NCI-H69 (cell line): ENCODE measurements at regions not wholly inside any gene's neighbourhood (a gene's known extent, or its start where the extent isn't known, plus 50 kb on each side); places are given as distances from the start of the nearest gene placed in this dataset.

Experiments
- DNase-seq: peaks from one replicate; lab custom pipeline; 2025; lab: John Stamatoyannopoulos, UW

DNA sequence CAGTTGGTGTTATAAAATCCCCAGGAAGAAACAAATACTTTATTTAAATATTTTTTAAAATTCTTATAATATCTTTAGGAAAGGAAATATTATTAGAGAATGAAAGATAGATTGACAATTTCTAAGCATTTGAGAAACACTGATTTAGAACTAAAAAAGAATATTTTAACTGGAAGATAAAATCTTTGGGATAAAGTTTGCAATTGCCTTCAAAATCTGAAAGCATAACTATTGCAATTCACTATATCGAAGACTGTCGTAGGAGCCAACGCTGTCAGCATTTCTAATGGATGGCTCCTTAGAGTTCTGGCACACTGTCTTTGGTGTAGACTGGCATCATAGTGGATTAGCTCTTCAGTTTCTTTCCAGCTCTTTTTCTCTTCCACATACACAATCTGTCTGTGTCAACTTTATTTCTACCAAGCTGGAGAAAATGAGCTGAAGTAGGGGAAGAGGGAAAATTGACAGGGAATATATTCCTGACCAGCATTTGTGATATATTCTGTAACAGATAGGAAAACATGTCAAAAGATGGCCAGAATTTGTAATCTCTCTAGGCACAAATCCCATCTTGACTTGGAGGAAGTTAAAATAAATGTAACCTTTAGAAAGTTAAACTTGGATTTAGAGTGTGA lies 1561.4 kb downstream of the MAT2B start:
- no peak for DNase-seq

DNA sequence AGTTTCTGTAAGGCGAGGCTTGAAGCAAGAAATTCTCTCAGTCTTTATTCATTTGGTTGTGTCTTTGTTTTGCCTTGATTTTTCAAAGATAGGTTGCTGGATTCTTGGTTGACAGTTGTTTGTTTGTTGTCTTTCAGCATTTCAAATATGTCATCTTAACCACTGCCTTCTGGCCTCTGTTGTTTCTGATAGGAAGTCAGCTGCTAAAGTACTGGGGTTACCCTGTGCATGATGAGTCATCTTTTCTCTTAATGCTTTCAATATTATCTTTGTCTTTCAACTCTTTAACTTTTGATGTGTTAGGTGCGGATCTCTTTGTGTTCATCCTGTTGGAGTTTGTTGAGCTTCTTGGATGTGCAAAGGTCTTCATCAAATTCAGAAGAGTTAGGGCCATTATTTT lies 1571.3 kb downstream of the MAT2B start:
- DNase-seq, result no peak

GRCh38 chr5:165079389-165079788 lies 1574.0 kb downstream of the MAT2B start:
- DNase-seq, result no peak

GRCh38 chr5:165083394-165083793 lies 1578.0 kb downstream of the MAT2B start:
- DNase-seq, result no peak

DNA sequence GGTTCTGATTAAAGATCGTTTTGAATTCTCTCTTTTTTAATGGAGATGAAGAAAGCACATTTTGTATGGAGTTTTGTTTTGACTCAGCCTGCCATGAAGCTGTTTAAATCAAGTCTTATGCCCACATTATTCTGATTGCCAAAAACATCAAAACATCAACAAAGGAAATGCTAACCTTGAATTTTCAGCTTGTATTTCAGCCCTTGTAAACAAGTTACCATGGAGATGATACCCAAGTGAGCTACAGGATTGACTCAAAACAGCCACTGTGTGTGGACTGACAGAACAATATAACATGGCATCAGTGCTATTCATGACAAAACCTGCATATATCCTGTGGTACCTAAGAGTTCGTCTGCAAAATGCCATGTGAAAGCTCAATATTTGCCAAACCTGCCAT lies 1581.0 kb downstream of the MAT2B start:
- no peak for DNase-seq

- DNase-seq, result no peak
These were observed 1589.4 kb downstream of the MAT2B start for GRCh38 chr5:165094782-165095181.

DNA sequence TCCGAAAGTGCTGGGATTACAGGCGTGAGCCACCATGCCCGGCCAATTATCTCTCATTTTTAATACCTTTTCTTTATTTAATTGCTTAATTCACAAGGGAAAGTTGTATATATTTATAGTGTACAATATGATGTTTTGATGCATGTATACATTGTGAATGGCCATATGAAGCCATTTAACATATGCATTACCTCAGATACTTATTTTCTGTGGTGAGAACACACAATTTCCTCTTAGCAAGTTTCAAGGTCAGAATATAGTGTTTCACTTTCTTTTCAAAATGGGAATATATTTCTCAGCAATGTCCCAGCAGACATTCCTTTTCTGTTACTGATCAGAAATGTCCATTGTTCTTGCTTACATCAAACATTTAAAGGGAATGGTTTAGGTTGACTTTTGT lies 1596.3 kb downstream of the MAT2B start:
- no peak for DNase-seq

GRCh38 chr5:165104611-165105010 lies 1599.2 kb downstream of the MAT2B start:
- no peak for DNase-seq

- DNase-seq, result no peak
These were observed 1603.4 kb downstream of the MAT2B start for GRCh38 chr5:165108809-165109208.

- no peak for DNase-seq
These were observed 1613.8 kb downstream of the MAT2B start for GRCh38 chr5:165119175-165119574.

GRCh38 chr5:165126598-165126997 lies 1621.2 kb downstream of the MAT2B start:
- no peak for DNase-seq

DNA sequence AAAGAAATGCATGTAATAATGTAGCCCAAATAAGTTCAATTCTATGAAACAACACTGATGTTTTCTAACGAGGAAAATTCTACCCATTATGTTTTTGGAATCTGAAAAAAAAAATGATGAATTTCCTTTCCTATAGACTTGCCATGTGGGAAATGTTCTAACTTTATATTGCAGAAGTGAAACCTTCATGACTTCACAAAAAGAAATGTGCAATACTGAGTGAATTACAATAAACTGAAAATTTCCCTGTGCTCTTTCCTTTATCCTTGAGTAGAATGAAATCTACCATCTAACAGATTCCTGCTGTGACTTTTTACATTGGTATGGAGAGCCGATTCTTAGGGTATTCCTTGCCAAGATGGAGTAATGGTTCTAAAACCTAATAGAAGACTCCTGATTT lies 1622.5 kb downstream of the MAT2B start:
- DNase-seq, result no peak

GRCh38 chr5:165130656-165131055 lies 1625.2 kb downstream of the MAT2B start:
- no peak for DNase-seq

GRCh38 chr5:165134155-165134554 lies 1628.7 kb downstream of the MAT2B start:
- no peak for DNase-seq

DNA sequence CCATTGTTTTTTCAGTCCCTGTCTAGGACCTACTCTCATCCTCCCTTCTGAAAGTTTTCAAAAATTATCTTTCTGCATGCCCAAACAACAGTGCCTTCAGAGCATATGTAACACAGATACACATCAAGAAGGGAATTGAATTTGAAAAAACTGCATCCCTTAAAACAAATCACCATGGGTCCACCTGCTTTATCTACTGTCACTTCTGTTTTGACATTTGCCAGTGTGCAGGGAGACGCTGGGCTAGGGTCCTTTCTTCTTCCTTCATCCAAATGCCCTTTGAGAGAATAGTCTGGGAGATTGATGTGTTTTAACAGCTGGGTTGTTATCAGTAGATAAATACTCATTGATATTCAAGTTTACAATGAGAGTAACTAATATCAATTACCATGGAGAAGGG lies 1630.1 kb downstream of the MAT2B start:
- no peak for DNase-seq

- DNase-seq, result no peak
These were observed 1632.3 kb downstream of the MAT2B start for GRCh38 chr5:165137701-165138100.

- DNase-seq, result no peak
These were observed 1632.8 kb downstream of the MAT2B start for GRCh38 chr5:165138236-165138635.

GRCh38 chr5:165139262-165139661 lies 1633.8 kb downstream of the MAT2B start:
- DNase-seq, result no peak

- no peak for DNase-seq
These were observed 1634.3 kb downstream of the MAT2B start for GRCh38 chr5:165139721-165140120.

- no peak for DNase-seq
These were observed 1638.3 kb downstream of the MAT2B start for GRCh38 chr5:165143741-165144140.

DNA sequence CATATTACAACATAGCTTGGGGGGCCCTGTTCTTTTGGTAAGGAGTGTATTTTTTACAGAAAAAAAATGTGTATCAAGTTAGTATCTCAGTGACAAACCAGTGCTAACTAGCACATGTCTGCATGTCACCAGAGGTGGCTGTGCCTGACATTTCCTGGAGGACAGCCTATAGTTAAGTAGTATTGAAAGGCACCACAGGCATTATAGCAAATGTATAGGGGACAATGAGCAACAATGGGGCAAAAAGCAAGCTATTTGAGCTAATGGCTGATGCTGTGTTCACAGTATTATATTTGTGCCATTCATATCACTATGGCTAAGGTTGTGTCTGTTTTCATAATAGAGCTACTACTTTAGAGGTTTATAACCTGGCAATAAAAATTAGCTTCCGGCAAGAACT lies 1644.0 kb downstream of the MAT2B start:
- peak; percentile 19 for DNase-seq

DNA sequence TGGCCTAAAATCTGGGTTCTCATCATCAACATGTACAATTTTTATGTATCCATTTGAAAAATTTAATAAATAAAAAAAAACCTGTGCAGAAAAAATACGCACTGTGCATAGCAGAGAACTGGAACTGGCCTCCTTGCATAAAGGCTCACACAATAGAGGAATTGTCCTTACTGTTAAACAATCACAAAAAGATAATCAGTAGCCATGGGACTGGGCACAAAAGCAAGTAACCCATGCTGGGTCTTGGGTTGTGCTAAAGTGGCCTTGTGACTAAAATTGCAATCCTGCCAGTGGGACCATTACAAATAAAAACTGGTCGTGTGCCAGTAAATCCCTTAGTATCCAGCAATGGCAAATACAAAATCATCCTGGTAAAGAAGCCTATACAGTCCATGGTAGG lies 1646.6 kb downstream of the MAT2B start:
- peak; percentile 36 for DNase-seq

- DNase-seq, result no peak
These were observed 1651.8 kb downstream of the MAT2B start for GRCh38 chr5:165157219-165157618.

DNA sequence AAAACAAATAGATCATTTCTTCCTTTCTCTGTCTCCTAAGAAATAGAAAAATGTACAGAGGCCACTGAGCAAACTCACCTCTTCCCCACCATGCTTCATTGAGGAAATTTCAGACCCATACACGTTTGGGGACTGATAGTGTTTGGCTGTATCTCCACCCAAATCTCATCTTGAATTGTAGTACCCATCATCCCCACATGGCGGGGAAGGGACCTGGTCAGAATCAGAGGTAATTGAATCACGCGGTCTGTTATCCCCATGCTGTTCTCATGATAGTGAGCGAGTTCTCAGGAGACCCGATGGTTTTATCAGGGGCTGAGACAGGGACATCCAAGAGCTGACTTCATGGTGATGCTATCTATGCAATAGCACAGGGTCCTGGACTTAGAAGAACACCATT lies 1655.8 kb downstream of the MAT2B start:
- DNase-seq, result peak; percentile 12

- no peak for DNase-seq
These were observed 1658.4 kb downstream of the MAT2B start for GRCh38 chr5:165163861-165164260.
